BLaER1 (cell line): ENCODE measurements at regions not wholly inside any gene's neighbourhood (a gene's known extent, or its start where the extent isn't known, plus 50 kb on each side); places are given as distances from the start of the nearest gene placed in this dataset.

Source experiments
- H3K27ac ChIP-seq: shearing (Covaris generic); formaldehyde crosslinking; 2 replicates; pipeline ENCODE4 v1.8.1; 2022
- H3K27me3 ChIP-seq: shearing (Covaris generic); formaldehyde crosslinking; 2 replicates; pipeline ENCODE4 v1.8.1; 2022
- H3K36me3 ChIP-seq: shearing (Covaris generic); formaldehyde crosslinking; 2 replicates; pipeline ENCODE4 v1.8.1; 2022
- H3K4me1 ChIP-seq: shearing (Covaris generic); formaldehyde crosslinking; 2 replicates; pipeline ENCODE4 v1.8.1; 2022
- H3K4me2 ChIP-seq: shearing (Covaris generic); formaldehyde crosslinking; 2 replicates; pipeline ENCODE4 v1.8.1; 2022
- H3K4me3 ChIP-seq: shearing (Covaris generic); formaldehyde crosslinking; 2 replicates; pipeline ENCODE4 v1.8.1; 2022
- H3K9ac ChIP-seq: shearing (Covaris generic); formaldehyde crosslinking; 2 replicates; pipeline ENCODE4 v1.8.1; 2022
- H3K9me3 ChIP-seq: shearing (Covaris generic); formaldehyde crosslinking; 2 replicates; pipeline ENCODE4 v1.8.1; 2022
- H4K20me1 ChIP-seq: shearing (Covaris generic); formaldehyde crosslinking; 2 replicates; pipeline ENCODE4 v1.8.1; 2022
- Cebpa-rat ChIP-seq: shearing (Covaris generic); IDR thresholded peaks from 2 replicates; pipeline ENCODE4 v1.8.1; 2022

DNA sequence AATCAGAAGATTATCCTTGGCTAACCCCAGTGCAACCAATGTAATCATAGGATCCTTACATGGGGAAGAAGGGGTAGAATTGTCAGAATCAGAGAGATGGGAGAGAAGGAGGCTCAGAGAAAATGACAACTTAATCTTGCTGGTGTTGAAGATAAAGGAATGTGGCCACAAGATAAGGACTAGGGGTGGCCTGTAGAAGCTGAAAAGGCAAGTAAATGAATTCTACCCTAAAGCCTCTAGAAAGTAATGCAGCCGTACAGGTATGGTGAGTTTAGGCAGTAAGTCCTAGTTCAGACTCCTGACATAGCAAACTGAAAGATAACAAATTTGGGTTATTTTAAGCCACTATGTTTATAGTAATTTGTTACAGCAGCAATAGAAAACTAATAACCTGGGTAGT lies 718.5 kb downstream of the SLITRK6 start:
- TF ChIP-seq Cebpa-rat, result no peak
- no peaks in the 10 kb centered on the region for H3K36me3 ChIP-seq
- H3K9ac ChIP-seq, result no peak overlapping the region
- H3K27me3 ChIP-seq, result no peaks in the 10 kb centered on the region
- no peaks in the 10 kb centered on the region for H3K9me3 ChIP-seq
- no peak overlapping the region for H3K27ac ChIP-seq
- H3K4me3 ChIP-seq, result no peak overlapping the region
- H3K4me1 ChIP-seq, result no peaks in the 10 kb centered on the region
- no peak overlapping the region for H3K4me2 ChIP-seq
- H4K20me1 ChIP-seq, result no peaks in the 10 kb centered on the region

GRCh38 chr13:85076343-85076742 lies 722.9 kb downstream of the SLITRK6 start:
- H3K36me3 ChIP-seq, result no peaks in the 10 kb centered on the region
- H3K4me1 ChIP-seq, result no peaks in the 10 kb centered on the region
- H3K9me3 ChIP-seq, result no peaks in the 10 kb centered on the region
- no peak for TF ChIP-seq Cebpa-rat
- no peak overlapping the region for H3K27ac ChIP-seq
- no peak overlapping the region for H3K4me3 ChIP-seq
- no peak overlapping the region for H3K9ac ChIP-seq
- no peak overlapping the region for H3K4me2 ChIP-seq
- H3K27me3 ChIP-seq, result no peaks in the 10 kb centered on the region
- no peaks in the 10 kb centered on the region for H4K20me1 ChIP-seq

- H3K9me3 ChIP-seq, result no peaks in the 10 kb centered on the region
- no peak for TF ChIP-seq Cebpa-rat
- H3K4me1 ChIP-seq, result no peaks in the 10 kb centered on the region
- H3K36me3 ChIP-seq, result no peaks in the 10 kb centered on the region
- H3K27me3 ChIP-seq, result no peaks in the 10 kb centered on the region
- H3K27ac ChIP-seq, result no peak overlapping the region
- H3K4me3 ChIP-seq, result no peak overlapping the region
- H3K9ac ChIP-seq, result no peak overlapping the region
- no peaks in the 10 kb centered on the region for H4K20me1 ChIP-seq
- H3K4me2 ChIP-seq, result no peak overlapping the region
These were observed 724.5 kb downstream of the SLITRK6 start for GRCh38 chr13:85074543-85075313.

DNA sequence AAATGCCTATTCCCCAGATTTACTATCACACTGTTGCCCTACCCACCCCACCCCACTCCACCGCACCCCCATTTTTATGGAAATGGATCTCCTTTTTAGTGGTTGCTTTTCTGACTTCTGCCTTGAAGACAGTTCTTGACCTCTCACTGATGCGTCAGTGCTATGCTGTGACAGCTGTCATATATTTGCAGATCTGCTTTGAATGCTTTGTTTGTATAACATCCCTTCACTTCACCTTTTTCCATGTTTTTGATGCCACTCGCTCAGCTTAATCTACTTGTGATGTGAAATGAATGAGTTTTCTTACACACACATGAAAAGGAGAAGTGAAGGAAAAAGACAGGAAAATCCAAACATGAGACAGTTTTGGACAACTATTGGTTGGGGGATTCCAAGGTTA lies 731.0 kb downstream of the SLITRK6 start:
- Histone ChIP-seq H3K4me3 (no peak overlapping the region), H3K36me3 (no peaks in the 10 kb centered on the region), H3K9ac (no peak overlapping the region), H3K27me3 (no peaks in the 10 kb centered on the region), H3K4me1 (no peaks in the 10 kb centered on the region), H4K20me1 (no peaks in the 10 kb centered on the region), H3K27ac (no peak overlapping the region), H3K4me2 (no peak overlapping the region), H3K9me3 (no peaks in the 10 kb centered on the region)
- no peak for TF ChIP-seq Cebpa-rat

- H3K4me2 ChIP-seq, result no peak overlapping the region
- no peaks in the 10 kb centered on the region for H3K9me3 ChIP-seq
- H4K20me1 ChIP-seq, result no peaks in the 10 kb centered on the region
- no peak for TF ChIP-seq Cebpa-rat
- H3K4me1 ChIP-seq, result no peaks in the 10 kb centered on the region
- H3K27ac ChIP-seq, result no peak overlapping the region
- H3K9ac ChIP-seq, result no peak overlapping the region
- no peaks in the 10 kb centered on the region for H3K27me3 ChIP-seq
- no peak overlapping the region for H3K4me3 ChIP-seq
- no peaks in the 10 kb centered on the region for H3K36me3 ChIP-seq
These were observed 759.0 kb downstream of the SLITRK6 start for GRCh38 chr13:85040215-85040614.

- H3K36me3 ChIP-seq, result no peaks in the 10 kb centered on the region
- no peaks in the 10 kb centered on the region for H3K27me3 ChIP-seq
- H3K9me3 ChIP-seq, result no peaks in the 10 kb centered on the region
- H3K4me1 ChIP-seq, result no peaks in the 10 kb centered on the region
- H3K27ac ChIP-seq, result no peak overlapping the region
- no peak overlapping the region for H3K9ac ChIP-seq
- H3K4me2 ChIP-seq, result no peak overlapping the region
- H4K20me1 ChIP-seq, result no peaks in the 10 kb centered on the region
- no peak for TF ChIP-seq Cebpa-rat
- no peak overlapping the region for H3K4me3 ChIP-seq
These were observed 767.4 kb downstream of the SLITRK6 start for GRCh38 chr13:85031771-85032170.

- no peak overlapping the region for H3K4me3 ChIP-seq
- no peaks in the 10 kb centered on the region for H3K27me3 ChIP-seq
- H3K4me2 ChIP-seq, result no peak overlapping the region
- no peak for TF ChIP-seq Cebpa-rat
- H3K27ac ChIP-seq, result no peak overlapping the region
- no peaks in the 10 kb centered on the region for H3K9me3 ChIP-seq
- no peaks in the 10 kb centered on the region for H3K36me3 ChIP-seq
- no peaks in the 10 kb centered on the region for H4K20me1 ChIP-seq
- no peak overlapping the region for H3K9ac ChIP-seq
- H3K4me1 ChIP-seq, result no peaks in the 10 kb centered on the region
These were observed 771.2 kb downstream of the SLITRK6 start for GRCh38 chr13:85028035-85028434.

GRCh38 chr13:85019121-85019520 lies 780.1 kb downstream of the SLITRK6 start:
- H3K4me1 ChIP-seq, result no peaks in the 10 kb centered on the region
- H3K27ac ChIP-seq, result no peak overlapping the region
- no peaks in the 10 kb centered on the region for H3K27me3 ChIP-seq

DNA sequence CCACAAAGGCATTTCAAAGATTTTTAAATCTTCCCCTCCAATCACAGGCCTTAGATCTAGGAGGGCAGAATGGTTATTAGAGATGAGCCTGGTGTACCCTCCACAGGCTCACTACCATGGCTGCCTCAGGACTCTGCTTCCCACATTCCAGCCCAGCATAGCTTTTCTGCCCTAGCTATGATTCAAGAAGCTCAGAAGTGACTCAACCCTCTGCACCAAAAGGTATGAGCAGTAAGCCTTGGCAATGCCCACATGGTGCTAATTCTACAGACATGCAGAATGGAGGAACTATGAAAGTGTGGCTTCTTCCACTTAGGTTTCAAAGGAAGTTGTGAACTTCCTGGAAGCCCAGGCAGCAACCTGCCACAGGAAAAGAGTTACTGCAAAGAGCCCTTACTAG lies 786.2 kb downstream of the SLITRK6 start:
- TF ChIP-seq Cebpa-rat, result no peak
- H3K9ac ChIP-seq, result no peak overlapping the region
- no peaks in the 10 kb centered on the region for H3K9me3 ChIP-seq
- H3K4me3 ChIP-seq, result no peak overlapping the region
- no peak overlapping the region for H3K27ac ChIP-seq
- H4K20me1 ChIP-seq, result no peaks in the 10 kb centered on the region
- H3K36me3 ChIP-seq, result no peaks in the 10 kb centered on the region
- H3K27me3 ChIP-seq, result no peaks in the 10 kb centered on the region
- H3K4me1 ChIP-seq, result no peaks in the 10 kb centered on the region
- H3K4me2 ChIP-seq, result no peak overlapping the region

More at GRCh38 chr13:85019121-85019520, 780.1 kb downstream of the SLITRK6 start:
- no peak overlapping the region for H3K4me3 ChIP-seq
- H4K20me1 ChIP-seq, result no peaks in the 10 kb centered on the region
- no peak overlapping the region for H3K4me2 ChIP-seq
- no peak overlapping the region for H3K9ac ChIP-seq
- no peaks in the 10 kb centered on the region for H3K9me3 ChIP-seq
- TF ChIP-seq Cebpa-rat, result no peak
- H3K36me3 ChIP-seq, result no peaks in the 10 kb centered on the region

- Histone ChIP-seq H3K9me3 (no peaks in the 10 kb centered on the region), H3K4me2 (no peak overlapping the region)
These were observed 789.8 kb downstream of the SLITRK6 start for GRCh38 chr13:85009447-85009846.

GRCh38 chr13:84999252-84999651 lies 800.0 kb downstream of the SLITRK6 start:
- no peaks in the 10 kb centered on the region for H3K27me3 ChIP-seq
- no peak overlapping the region for H3K4me3 ChIP-seq
- no peak for TF ChIP-seq Cebpa-rat
- H3K36me3 ChIP-seq, result no peaks in the 10 kb centered on the region
- no peaks in the 10 kb centered on the region for H3K4me1 ChIP-seq
- H3K4me2 ChIP-seq, result no peak overlapping the region
- H3K27ac ChIP-seq, result no peak overlapping the region
- no peaks in the 10 kb centered on the region for H4K20me1 ChIP-seq
- no peak overlapping the region for H3K9ac ChIP-seq
- H3K9me3 ChIP-seq, result no peaks in the 10 kb centered on the region

More at GRCh38 chr13:85009447-85009846, 789.8 kb downstream of the SLITRK6 start:
- no peak overlapping the region for H3K4me3 ChIP-seq
- no peaks in the 10 kb centered on the region for H4K20me1 ChIP-seq
- no peak for TF ChIP-seq Cebpa-rat
- H3K27ac ChIP-seq, result no peak overlapping the region
- H3K4me1 ChIP-seq, result no peaks in the 10 kb centered on the region
- no peaks in the 10 kb centered on the region for H3K27me3 ChIP-seq
- no peaks in the 10 kb centered on the region for H3K36me3 ChIP-seq
- no peak overlapping the region for H3K9ac ChIP-seq
